ENCODE measurements at regions not wholly inside any gene's neighbourhood (a gene's known extent, or its start where the extent isn't known, plus 50 kb on each side); places are given as distances from the start of the nearest gene placed in this dataset.

DNA sequence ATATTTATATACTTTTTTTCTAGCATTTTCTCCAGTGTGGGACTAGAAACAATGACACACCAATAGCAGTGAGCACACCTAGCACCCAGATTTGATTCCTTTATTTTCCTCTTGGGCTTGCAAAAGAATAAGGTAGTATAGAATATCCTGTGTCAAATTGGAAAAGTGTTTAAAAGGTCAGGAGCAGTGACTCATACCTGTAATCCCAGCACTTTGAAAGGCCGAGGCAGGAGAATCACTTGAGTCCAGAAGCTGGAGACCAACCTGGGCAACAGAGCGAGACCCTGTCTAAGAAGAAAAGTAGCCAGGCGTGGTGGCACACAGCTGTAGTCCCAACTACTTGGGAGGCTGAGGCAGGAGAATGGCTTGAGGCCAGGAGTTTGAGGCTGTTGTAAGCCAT lies 53.8 kb upstream of the SGPP1 start:
- TF ChIP-seq, protein P1, sequence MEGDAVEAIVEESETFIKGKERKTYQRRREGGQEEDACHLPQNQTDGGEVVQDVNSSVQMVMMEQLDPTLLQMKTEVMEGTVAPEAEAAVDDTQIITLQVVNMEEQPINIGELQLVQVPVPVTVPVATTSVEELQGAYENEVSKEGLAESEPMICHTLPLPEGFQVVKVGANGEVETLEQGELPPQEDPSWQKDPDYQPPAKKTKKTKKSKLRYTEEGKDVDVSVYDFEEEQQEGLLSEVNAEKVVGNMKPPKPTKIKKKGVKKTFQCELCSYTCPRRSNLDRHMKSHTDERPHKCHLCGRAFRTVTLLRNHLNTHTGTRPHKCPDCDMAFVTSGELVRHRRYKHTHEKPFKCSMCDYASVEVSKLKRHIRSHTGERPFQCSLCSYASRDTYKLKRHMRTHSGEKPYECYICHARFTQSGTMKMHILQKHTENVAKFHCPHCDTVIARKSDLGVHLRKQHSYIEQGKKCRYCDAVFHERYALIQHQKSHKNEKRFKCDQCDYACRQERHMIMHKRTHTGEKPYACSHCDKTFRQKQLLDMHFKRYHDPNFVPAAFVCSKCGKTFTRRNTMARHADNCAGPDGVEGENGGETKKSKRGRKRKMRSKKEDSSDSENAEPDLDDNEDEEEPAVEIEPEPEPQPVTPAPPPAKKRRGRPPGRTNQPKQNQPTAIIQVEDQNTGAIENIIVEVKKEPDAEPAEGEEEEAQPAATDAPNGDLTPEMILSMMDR (IDR thresholded peaks at IDR 0.05; ENCODE audit: unreplicated experiment) = no peak
- Mint-ChIP-seq H3K27ac (no peak overlapping the region), H3K27me3 (ENCODE audit: low read depth) (no peaks in the 10 kb centered on the region), H3K36me3 (no peaks in the 10 kb centered on the region), H3K4me3 (no peak overlapping the region), H3K9me3 (no peaks in the 10 kb centered on the region), H3K4me1 (peaks cover 9% of the 10 kb centered on the region)
- no peak for DNase-seq (ENCODE audit: low spot score in 2 of 2, unreplicated experiment in 2 of 2)

DNA sequence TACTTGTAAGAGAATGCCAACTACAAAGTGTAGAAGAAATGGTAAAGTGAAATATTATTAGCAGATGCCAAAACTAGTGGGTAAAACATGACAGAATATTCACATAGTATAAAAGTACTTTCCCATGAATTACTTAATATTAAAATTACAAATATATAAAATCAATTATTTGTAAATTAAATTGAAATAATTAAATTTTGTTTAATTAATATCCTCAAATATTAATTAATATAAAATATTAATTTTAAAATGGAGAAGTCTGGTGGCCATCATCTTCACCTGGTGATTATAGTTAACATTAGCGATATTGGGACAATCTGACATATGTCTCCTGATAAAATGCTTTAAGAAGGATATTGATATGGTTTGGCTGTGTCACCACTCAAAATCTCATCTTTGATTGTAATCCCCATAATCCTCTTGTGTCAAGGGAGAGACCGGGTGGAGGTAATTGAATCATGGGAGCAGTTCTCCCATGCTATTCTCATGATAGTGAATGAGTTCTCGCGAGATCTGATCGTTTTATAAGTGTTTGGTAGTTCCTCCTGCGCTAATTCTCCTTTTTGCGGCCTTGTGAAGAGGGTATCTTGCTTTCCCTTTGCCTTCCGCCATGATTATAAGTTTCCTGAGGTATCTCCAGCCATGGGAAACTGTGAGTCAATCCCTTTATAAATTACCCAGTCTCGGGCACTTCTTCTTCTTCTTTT lies 55.0 kb upstream of the SGPP1 start:
- Mint-ChIP-seq H3K9me3 (no peaks in the 10 kb centered on the region), H3K27ac (peak overlapping the region; percentile 0), H3K4me3 (no peak overlapping the region), H3K36me3 (no peaks in the 10 kb centered on the region), H3K27me3 (ENCODE audit: low read depth) (no peaks in the 10 kb centered on the region), H3K4me1 (peaks cover 2% of the 10 kb centered on the region)
- no peak for DNase-seq (ENCODE audit: low spot score in 2 of 2, unreplicated experiment in 2 of 2)
- TF ChIP-seq, protein P1 (IDR thresholded peaks at IDR 0.05; ENCODE audit: unreplicated experiment) = no peak

DNA sequence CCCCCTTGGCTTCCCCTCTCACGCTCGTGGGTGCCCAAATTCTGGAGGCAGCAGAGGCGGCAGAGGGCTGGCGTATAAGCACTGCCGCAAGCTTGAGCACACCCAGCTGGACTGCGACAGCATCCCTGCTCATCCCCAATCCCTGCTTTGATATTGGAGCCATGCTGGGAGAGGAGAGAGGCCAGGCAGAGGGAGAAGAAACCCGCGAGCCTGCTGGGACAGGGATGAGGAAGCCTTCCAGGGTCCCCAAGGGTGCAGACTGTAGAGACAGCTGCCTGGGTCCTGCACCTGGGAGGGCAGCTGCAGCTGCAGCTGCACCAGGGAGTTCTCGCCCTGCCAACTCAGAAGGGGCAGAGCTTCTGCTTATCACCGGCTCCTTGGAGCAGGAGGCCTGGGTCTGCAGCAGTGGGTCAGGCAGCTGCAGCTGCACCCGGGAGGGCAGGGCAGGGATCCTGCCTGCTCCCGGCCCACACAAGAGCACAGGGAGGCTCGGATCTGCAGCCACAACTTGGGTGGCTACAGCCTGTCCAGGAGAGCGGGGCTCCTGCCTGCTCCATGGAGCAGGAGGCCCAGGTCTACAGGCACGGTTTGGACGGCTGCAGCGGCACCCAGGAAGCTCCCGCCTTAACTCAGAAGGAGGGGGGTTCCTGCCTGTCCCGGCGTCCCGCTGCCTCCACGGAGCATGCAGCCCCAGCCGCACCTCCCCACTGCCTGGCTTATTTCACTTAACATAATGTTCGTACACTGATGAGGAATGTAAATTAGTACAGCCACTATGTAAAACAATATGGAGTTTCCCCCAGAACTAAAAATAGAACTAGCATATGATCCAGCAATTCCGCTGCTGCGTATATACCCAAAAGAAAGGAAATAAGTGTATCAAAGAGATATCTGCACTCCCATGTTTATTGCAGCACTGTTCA lies 60.4 kb upstream of the SGPP1 start:
- no peak for DNase-seq (ENCODE audit: low spot score in 2 of 2, unreplicated experiment in 2 of 2)
- no peak overlapping the region for H3K27ac Mint-ChIP-seq
- no peaks in the 10 kb centered on the region for H3K36me3 Mint-ChIP-seq
- TF ChIP-seq, protein P1 (IDR thresholded peaks at IDR 0.05; ENCODE audit: unreplicated experiment) = no peak
- H3K4me3 Mint-ChIP-seq = no peak overlapping the region
- no peaks in the 10 kb centered on the region for H3K27me3 Mint-ChIP-seq (ENCODE audit: low read depth)
- H3K9me3 Mint-ChIP-seq = no peaks in the 10 kb centered on the region
- H3K4me1 Mint-ChIP-seq = peaks cover 4% of the 10 kb centered on the region

DNA sequence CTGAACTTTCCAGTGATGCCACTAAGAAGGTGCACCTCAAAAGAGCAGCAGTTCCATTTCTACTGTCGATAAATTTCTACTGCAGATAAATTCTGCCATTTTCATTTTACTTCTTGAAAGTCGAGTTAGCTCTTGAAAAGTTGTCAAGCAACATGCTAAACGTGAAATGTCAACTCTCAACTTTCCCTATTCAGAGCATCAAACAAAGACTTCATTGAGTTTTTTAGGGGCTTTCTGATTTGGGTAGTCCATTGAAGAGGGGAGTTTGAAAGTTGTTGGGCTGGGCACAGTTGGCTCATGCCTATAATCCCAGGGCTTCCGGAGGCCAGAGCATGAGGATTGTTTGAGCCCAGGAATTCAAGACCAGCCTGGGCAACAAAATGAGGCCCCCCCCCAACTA lies 59.4 kb upstream of the SYNE2 start:
- Mint-ChIP-seq H3K4me1 (peaks cover 2% of the 10 kb centered on the region), H3K36me3 (no peaks in the 10 kb centered on the region), H3K27ac (no peak overlapping the region), H3K27me3 (ENCODE audit: low read depth) (no peaks in the 10 kb centered on the region), H3K9me3 (no peaks in the 10 kb centered on the region), H3K4me3 (no peak overlapping the region)
- TF ChIP-seq, protein P1 (IDR thresholded peaks at IDR 0.05; ENCODE audit: unreplicated experiment) = no peak
- no peak for DNase-seq (ENCODE audit: low spot score in 2 of 2, unreplicated experiment in 2 of 2)

DNA sequence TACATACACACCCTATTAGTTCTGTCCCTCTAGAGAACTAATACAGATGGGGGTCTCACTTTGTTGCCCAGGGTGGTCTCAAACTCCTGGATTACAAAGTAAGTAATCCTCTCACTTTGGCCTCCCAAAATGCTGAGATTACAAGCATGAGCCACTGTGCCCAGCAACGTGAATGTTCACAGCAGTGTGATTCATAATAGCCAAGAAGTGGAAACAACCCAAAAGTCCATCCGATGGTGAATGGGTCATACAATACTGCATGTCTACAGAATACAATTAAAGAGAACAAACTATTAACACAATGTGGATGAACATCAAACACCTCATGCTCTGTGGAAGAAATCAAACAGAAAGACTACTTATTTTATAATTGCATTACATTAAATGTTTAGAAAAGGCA lies 57.3 kb upstream of the SYNE2 start:
- no peak overlapping the region for H3K4me3 Mint-ChIP-seq
- no peaks in the 10 kb centered on the region for H3K27me3 Mint-ChIP-seq (ENCODE audit: low read depth)
- no peaks in the 10 kb centered on the region for H3K36me3 Mint-ChIP-seq
- peaks cover 4% of the 10 kb centered on the region for H3K4me1 Mint-ChIP-seq
- no peak overlapping the region for H3K27ac Mint-ChIP-seq
- DNase-seq (ENCODE audit: low spot score in 2 of 2, unreplicated experiment in 2 of 2) = no peak
- TF ChIP-seq, protein P1 (IDR thresholded peaks at IDR 0.05; ENCODE audit: unreplicated experiment) = no peak
- no peaks in the 10 kb centered on the region for H3K9me3 Mint-ChIP-seq
